ENCODE measurements at regions not wholly inside any gene's neighbourhood (a gene's known extent, or its start where the extent isn't known, plus 50 kb on each side); places are given as distances from the start of the nearest gene placed in this dataset.

- no peak for TF ChIP-seq EZH2phosphoT487 (IDR thresholded peaks at IDR 0.05; ENCODE audit: borderline replicate concordance, low read length)
- TF ChIP-seq CTCF (conservative IDR thresholded peaks at IDR 0.05; ENCODE audit: low read depth, low read length), result no peak
- no peak for TF ChIP-seq EZH2 (IDR thresholded peaks at IDR 0.05; ENCODE audit: low read length, unreplicated experiment)
These were observed 251.0 kb downstream of the KLF12 start for GRCh38 chr13:73883162-73883561.

All from PC-3 (cell line).